ENCODE measurements at regions not wholly inside any gene's neighbourhood (a gene's known extent, or its start where the extent isn't known, plus 50 kb on each side); places are given as distances from the start of the nearest gene placed in this dataset.

GRCh38 chrX:87370865-87371264 is 146.7 kb upstream of the KLHL4 start:
- DNase-seq (ENCODE audit: low read depth, low spot score) (no peak), ATAC-seq (no peak), FAIRE-seq (no peak)
- ChIA-PET RAD21 (ENCODE audit: unreplicated experiment) (no interaction called here), POLR2A (no interaction called here), CTCF (no interaction called here), SMC1A (ENCODE audit: uncharacterized antibody, unreplicated experiment) (no interaction called here)
- Histone ChIP-seq H4K20me1 (ENCODE audit: control insufficient read depth, insufficient read depth) (no peaks in the 10 kb centered on the region), H3K4me2 (ENCODE audit: control insufficient read depth, insufficient read depth) (no peak overlapping the region), H3K79me2 (ENCODE audit: control insufficient read depth, insufficient read depth, low read length) (no peaks in the 10 kb centered on the region), H3K27me3 (replicated peaks in 1 of 2; ENCODE audit: control insufficient read depth in 2 of 2, insufficient read depth in 2 of 2, low read length in 1 of 2) (no peaks in the 10 kb centered on the region), H3K27ac (ENCODE audit: control insufficient read depth, insufficient read depth) (no peak overlapping the region), H3K36me3 (ENCODE audit: control insufficient read depth in 2 of 2, insufficient read depth in 2 of 2, low read length in 1 of 2) (no peaks in the 10 kb centered on the region), H3K9me3 (replicated peaks; ENCODE audit: control insufficient read depth, insufficient read depth, low read length) (no peaks in the 10 kb centered on the region; the same call in 2 of the 3 replicates), H3K4me1 (ENCODE audit: control insufficient read depth, insufficient read depth, low read length) (no peaks in the 10 kb centered on the region), H2AFZ (ENCODE audit: control insufficient read depth, low read depth, low read length) (no peak overlapping the region), H3K4me3 (no peak overlapping the region), H3K9ac (ENCODE audit: control insufficient read depth, insufficient read depth, low read length) (no peak overlapping the region)
- 44% methylated on average over 2 of the region's 2 CpGs for WGBS (ENCODE audit: insufficient coverage, insufficient replicate concordance, low lambda C conversion rate, missing lambda C conversion rate)
- intact Hi-C loops (cut with micrococcal nuclease; ENCODE audit: unreplicated experiment) (no loop called here), in situ Hi-C loops (cut with MboI) (no loop called here)
- no TSS peak for BruUV-seq (replicated peaks)
- TF ChIP-seq KDM1A (IDR thresholded peaks at IDR 0.05; ENCODE audit: borderline replicate concordance): no peak
- TF ChIP-seq ATF7 (IDR thresholded peaks at IDR 0.05; ENCODE audit: low read depth): no peak
- TF ChIP-seq PAX8 (IDR thresholded peaks at IDR 0.05): no peak
- TF ChIP-seq BMI1 (IDR thresholded peaks at IDR 0.05; ENCODE audit: borderline replicate concordance): no peak
- no peak for TF ChIP-seq MXI1 (IDR thresholded peaks at IDR 0.05; ENCODE audit: low read depth, low read length)
- TF ChIP-seq POLR2AphosphoS5 (IDR thresholded peaks at IDR 0.05; ENCODE audit: low read length): no peak
- no peak for TF ChIP-seq CUX1 (IDR thresholded peaks at IDR 0.05; ENCODE audit: insufficient replicate concordance, low read depth, low read length)
- no peak for TF ChIP-seq E2F8 (IDR thresholded peaks at IDR 0.05; ENCODE audit: low read depth, partially characterized antibody)
- no peak for TF ChIP-seq RELB (IDR thresholded peaks at IDR 0.05; ENCODE audit: low read depth)
- TF ChIP-seq ZNF274 (IDR thresholded peaks at IDR 0.05; ENCODE audit: insufficient read depth, insufficient read length): no peak
- TF ChIP-seq HCFC1 (IDR thresholded peaks at IDR 0.05; ENCODE audit: low read length): no peak
- no peak for TF ChIP-seq SP1 (IDR thresholded peaks at IDR 0.05; ENCODE audit: low read depth, low read length)
- no peak for TF ChIP-seq EZH2 (IDR thresholded peaks at IDR 0.05; ENCODE audit: borderline replicate concordance, control insufficient read depth, low read depth, low read length)
- no peak for TF ChIP-seq SRF (IDR thresholded peaks at IDR 0.05; ENCODE audit: low read depth in 2 of 2, low read length in 2 of 2)
- TF ChIP-seq RCOR1 (conservative IDR thresholded peaks at IDR 0.05; ENCODE audit: low read depth, low read length): no peak
- no peak for TF ChIP-seq GABPA (IDR thresholded peaks at IDR 0.05; ENCODE audit: low read depth)
- TF ChIP-seq NFYA (IDR thresholded peaks at IDR 0.05; ENCODE audit: borderline replicate concordance, low read depth, low read length): no peak

All from GM12878 (cell line).